ENCODE measurements at regions not wholly inside any gene's neighbourhood (a gene's known extent, or its start where the extent isn't known, plus 50 kb on each side); places are given as distances from the start of the nearest gene placed in this dataset.

DNA sequence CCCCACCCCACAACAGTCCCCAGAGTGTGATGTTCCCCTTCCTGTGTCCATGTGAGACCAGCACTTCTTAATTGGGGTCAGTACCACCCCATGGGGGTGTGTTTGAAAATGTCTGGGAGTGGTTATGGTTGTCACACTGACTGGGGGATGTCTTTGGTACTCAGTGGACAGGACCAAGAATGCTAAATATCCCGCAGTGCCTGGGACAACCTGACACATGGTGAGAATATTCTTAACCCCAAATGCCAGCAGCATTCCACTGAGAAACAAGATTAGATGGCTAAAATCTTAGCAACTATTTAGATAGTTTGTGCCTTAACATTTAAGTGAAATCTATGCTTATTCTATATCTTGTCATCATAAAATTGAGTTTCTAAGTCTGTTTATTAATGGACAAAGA lies 177.5 kb upstream of the ZBED5 start:
- TF ChIP-seq CEBPB (IDR thresholded peaks at IDR 0.05; ENCODE audit: borderline replicate concordance in 1 of 2, low read depth in 2 of 2, low read length in 2 of 2) (no peak), SMC3 (IDR thresholded peaks at IDR 0.05; ENCODE audit: borderline replicate concordance, low read length) (no peak), BACH1 (IDR thresholded peaks at IDR 0.05; ENCODE audit: borderline replicate concordance) (no peak), CHD4 (IDR thresholded peaks at IDR 0.05) (no peak), FOXM1 (IDR thresholded peaks at IDR 0.05; ENCODE audit: low read depth, low read length) (no peak), CHD2 (IDR thresholded peaks at IDR 0.05; ENCODE audit: borderline replicate concordance, low read depth, low read length) (no peak), ZNF622 (IDR thresholded peaks at IDR 0.05) (no peak)
- TF ChIP-seq, protein P1, sequence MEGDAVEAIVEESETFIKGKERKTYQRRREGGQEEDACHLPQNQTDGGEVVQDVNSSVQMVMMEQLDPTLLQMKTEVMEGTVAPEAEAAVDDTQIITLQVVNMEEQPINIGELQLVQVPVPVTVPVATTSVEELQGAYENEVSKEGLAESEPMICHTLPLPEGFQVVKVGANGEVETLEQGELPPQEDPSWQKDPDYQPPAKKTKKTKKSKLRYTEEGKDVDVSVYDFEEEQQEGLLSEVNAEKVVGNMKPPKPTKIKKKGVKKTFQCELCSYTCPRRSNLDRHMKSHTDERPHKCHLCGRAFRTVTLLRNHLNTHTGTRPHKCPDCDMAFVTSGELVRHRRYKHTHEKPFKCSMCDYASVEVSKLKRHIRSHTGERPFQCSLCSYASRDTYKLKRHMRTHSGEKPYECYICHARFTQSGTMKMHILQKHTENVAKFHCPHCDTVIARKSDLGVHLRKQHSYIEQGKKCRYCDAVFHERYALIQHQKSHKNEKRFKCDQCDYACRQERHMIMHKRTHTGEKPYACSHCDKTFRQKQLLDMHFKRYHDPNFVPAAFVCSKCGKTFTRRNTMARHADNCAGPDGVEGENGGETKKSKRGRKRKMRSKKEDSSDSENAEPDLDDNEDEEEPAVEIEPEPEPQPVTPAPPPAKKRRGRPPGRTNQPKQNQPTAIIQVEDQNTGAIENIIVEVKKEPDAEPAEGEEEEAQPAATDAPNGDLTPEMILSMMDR (IDR thresholded peaks at IDR 0.05 in 2 of 3, conservative IDR thresholded peaks at IDR 0.05 in 1 of 3; ENCODE audit: control insufficient read depth in 2 of 3, extremely low read depth in 1 of 3, insufficient read depth in 1 of 3, low read depth in 3 of 3, low read length in 3 of 3) = no peak
